GM23338 (cell line): ENCODE measurements at regions not wholly inside any gene's neighbourhood (a gene's known extent, or its start where the extent isn't known, plus 50 kb on each side); places are given as distances from the start of the nearest gene placed in this dataset.

Source experiments
- ATAC-seq: fragments of 200-7000 bp; cut with Tn5 transposase; 3 replicates; pipeline ENCODE4 v1.9.1; 2020
- DNase-seq: peaks from one replicate; pipeline ENCODE4 v3.0.0-alpha.2; 2015; ENCODE audit warnings: low spot score
- H2AFZ ChIP-seq: fragments of 200-600 bp; sonication (generic); 2 replicates; pipeline ENCODE4 v1.8.0; 2016; ENCODE audit warnings: antibody characterized with exemption, mild to moderate bottlenecking, moderate library complexity
- H3F3A ChIP-seq: fragments of 200-600 bp; sonication (generic); replicated peaks from 2 replicates; pipeline ENCODE4 v1.8.0; 2017; ENCODE audit warnings: antibody characterized with exemption, mixed run types, low read depth
- H3K27ac ChIP-seq: fragments of 200-600 bp; sonication (generic); 2 replicates; pipeline ENCODE4 v1.6.1; 2016; ENCODE audit warnings: low read depth
- H3K27me3 ChIP-seq: fragments of 200-600 bp; sonication (generic); 2 replicates; pipeline ENCODE4 v1.8.0; 2016; ENCODE audit warnings: mild to moderate bottlenecking, mixed run types, moderate library complexity; ENCODE audit not compliant: insufficient read depth
- H3K36me3 ChIP-seq: fragments of 200-600 bp; sonication (generic); 2 replicates; pipeline ENCODE4 v1.8.0; 2016; ENCODE audit warnings: mild to moderate bottlenecking; ENCODE audit not compliant: insufficient read depth
- H3K4me1 ChIP-seq: fragments of 200-600 bp; sonication (generic); 2 replicates; pipeline ENCODE4 v1.8.0; 2016; ENCODE audit warnings: mild to moderate bottlenecking, moderate library complexity; ENCODE audit not compliant: insufficient read depth
- H3K4me2 ChIP-seq: fragments of 200-600 bp; sonication (generic); 2 replicates; pipeline ENCODE4 v1.7.1; 2017; ENCODE audit warnings: mixed run types
- H3K4me3 ChIP-seq: fragments of 200-600 bp; sonication (generic); 2 replicates; pipeline ENCODE4 v1.6.1; 2016; ENCODE audit warnings: mixed run types
- H3K79me2 ChIP-seq: fragments of 200-600 bp; sonication (generic); replicated peaks from 2 replicates; pipeline ENCODE4 v1.8.0; 2017; ENCODE audit warnings: mild to moderate bottlenecking; ENCODE audit not compliant: insufficient read depth
- H3K9me2 ChIP-seq: fragments of 200-600 bp; sonication (generic); 2 replicates; pipeline ENCODE4 v1.8.0; 2017; ENCODE audit not compliant: insufficient read depth
- H4K20me1 ChIP-seq: fragments of 200-600 bp; sonication (generic); replicated peaks from 2 replicates; pipeline ENCODE4 v1.8.0; 2017; ENCODE audit warnings: mild to moderate bottlenecking; ENCODE audit not compliant: insufficient read depth
- H3K27ac Mint-ChIP-seq: 2 replicates; pipeline ENCODE4 v1.8.0; 2020; ENCODE audit warnings: inconsistent platforms, mild to moderate bottlenecking, moderate library complexity, mixed read lengths
- H3K27me3 Mint-ChIP-seq: 3 replicates; pipeline ENCODE4 v1.8.0; 2022; ENCODE audit warnings: low read depth, mild to moderate bottlenecking, moderate library complexity, mixed read lengths, inconsistent platforms; ENCODE audit not compliant: insufficient read depth, poor library complexity
- H3K36me3 Mint-ChIP-seq: 3 replicates; pipeline ENCODE4 v1.8.0; 2021; ENCODE audit warnings: low read depth, mild to moderate bottlenecking, inconsistent platforms, moderate library complexity, mixed read lengths
- H3K4me1 Mint-ChIP-seq: 3 replicates; pipeline ENCODE4 v1.8.0; 2020; ENCODE audit warnings: mild to moderate bottlenecking, inconsistent platforms, mixed read lengths
- H3K4me3 Mint-ChIP-seq: 3 replicates; pipeline ENCODE4 v1.8.0; 2021; ENCODE audit warnings: moderate library complexity, mild to moderate bottlenecking, inconsistent platforms, mixed read lengths
- H3K9me3 Mint-ChIP-seq: 3 replicates; pipeline ENCODE4 v1.8.0; 2020; ENCODE audit warnings: moderate library complexity, mild to moderate bottlenecking, inconsistent platforms, mixed read lengths
- CREB1 ChIP-seq: fragments of 250-450 bp; sonication (Bioruptor Pico); IDR thresholded peaks from 2 replicates; pipeline ENCODE4 v1.5.0; 2020; ENCODE audit warnings: low read depth, mild to moderate bottlenecking, moderate library complexity
- EZH2 ChIP-seq: fragments of 200-600 bp; sonication (generic); IDR thresholded peaks from one replicate; pipeline ENCODE4 v1.8.0; 2017; ENCODE audit warnings: antibody characterized with exemption, mild to moderate bottlenecking, low read depth; ENCODE audit not compliant: unreplicated experiment
- NANOG ChIP-seq: IDR thresholded peaks from 2 replicates; pipeline ENCODE4 v1.6.1; 2016; ENCODE audit warnings: antibody characterized with exemption, borderline replicate concordance
- STAT1 ChIP-seq: IDR thresholded peaks from one replicate; pipeline ENCODE4 v1.6.1; 2016; ENCODE audit warnings: antibody characterized with exemption; ENCODE audit not compliant: unreplicated experiment
- ZNF331 ChIP-seq: fragments of 250-450 bp; sonication (Bioruptor Pico); IDR thresholded peaks from 2 replicates; pipeline ENCODE4 v1.5.0; 2020; ENCODE audit warnings: low read depth, mild to moderate bottlenecking, moderate library complexity
- TF ChIP-seq, protein P1 (sequence below): IDR thresholded peaks from 2 replicates; pipeline ENCODE4 v1.6.1; 2016; ENCODE audit warnings: antibody characterized with exemption
- TF ChIP-seq, protein P2 (sequence below), 2 experiments: fragments of 200-600 bp in 1 of 2; sonication (generic) in 1 of 2; conservative IDR thresholded peaks; 2 replicates each; pipeline versions ENCODE4 v1.5.1 to v1.6.1; 2016 to 2017; ENCODE audit warnings: antibody characterized with exemption in 2 of 2, low read depth in 2 of 2, mild to moderate bottlenecking in 2 of 2, moderate library complexity in 1 of 2
- TF ChIP-seq, protein P3 (sequence below): IDR thresholded peaks from one replicate; pipeline ENCODE4 v1.6.1; 2018; ENCODE audit warnings: antibody characterized with exemption; ENCODE audit not compliant: unreplicated experiment

DNA sequence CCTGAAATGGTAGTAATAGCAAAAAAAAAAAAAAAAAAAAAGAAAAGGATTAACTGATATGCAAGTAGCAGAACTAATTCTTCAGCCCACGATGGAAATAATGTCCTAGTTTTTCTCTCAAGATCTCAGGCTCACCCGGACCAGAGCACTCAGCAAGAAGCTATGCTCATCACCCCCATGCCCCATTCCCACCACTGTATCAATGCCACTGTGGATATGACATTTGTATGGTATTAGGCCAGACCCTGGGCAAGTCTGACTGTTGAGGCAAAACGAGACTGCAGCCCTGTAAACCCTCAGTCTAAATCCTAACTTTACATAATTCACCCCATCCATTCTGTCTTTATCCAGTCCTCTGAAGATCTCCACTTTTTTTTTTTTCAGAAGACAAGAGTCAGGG lies 186.1 kb upstream of the KLF14 start:
- Histone ChIP-seq H4K20me1 (no peaks in the 10 kb centered on the region), H3K27ac (no peak overlapping the region), H3K36me3 (no peaks in the 10 kb centered on the region), H3K27me3 (no peaks in the 10 kb centered on the region), H3K9me2 (no peaks in the 10 kb centered on the region), H3K4me3 (no peak overlapping the region), H3K4me1 (peaks cover 17% of the 10 kb centered on the region), H3K4me2 (no peak overlapping the region), H3F3A (no peaks in the 10 kb centered on the region), H2AFZ (no peak overlapping the region), H3K79me2 (no peaks in the 10 kb centered on the region)
- no peak overlapping the region for H3K4me3 Mint-ChIP-seq
- no peaks in the 10 kb centered on the region; the same call in 2 of the 3 replicates for H3K36me3 Mint-ChIP-seq
- TF ChIP-seq NANOG, result no peak
- no peak for TF ChIP-seq EZH2
- TF ChIP-seq, protein P1, sequence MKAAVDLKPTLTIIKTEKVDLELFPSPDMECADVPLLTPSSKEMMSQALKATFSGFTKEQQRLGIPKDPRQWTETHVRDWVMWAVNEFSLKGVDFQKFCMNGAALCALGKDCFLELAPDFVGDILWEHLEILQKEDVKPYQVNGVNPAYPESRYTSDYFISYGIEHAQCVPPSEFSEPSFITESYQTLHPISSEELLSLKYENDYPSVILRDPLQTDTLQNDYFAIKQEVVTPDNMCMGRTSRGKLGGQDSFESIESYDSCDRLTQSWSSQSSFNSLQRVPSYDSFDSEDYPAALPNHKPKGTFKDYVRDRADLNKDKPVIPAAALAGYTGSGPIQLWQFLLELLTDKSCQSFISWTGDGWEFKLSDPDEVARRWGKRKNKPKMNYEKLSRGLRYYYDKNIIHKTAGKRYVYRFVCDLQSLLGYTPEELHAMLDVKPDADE, result no peak
- no peak for TF ChIP-seq CREB1 (CRISPR knock-in tag)
- H3K4me1 Mint-ChIP-seq, result peaks cover 42% of the 10 kb centered on the region
- ATAC-seq (no peak), DNase-seq (no peak)
- no peak overlapping the region; the same call in 1 of the 2 replicates for H3K27ac Mint-ChIP-seq
- H3K9me3 Mint-ChIP-seq, result no peaks in the 10 kb centered on the region
- H3K27me3 Mint-ChIP-seq, result peaks cover 11% of the 10 kb centered on the region

DNA sequence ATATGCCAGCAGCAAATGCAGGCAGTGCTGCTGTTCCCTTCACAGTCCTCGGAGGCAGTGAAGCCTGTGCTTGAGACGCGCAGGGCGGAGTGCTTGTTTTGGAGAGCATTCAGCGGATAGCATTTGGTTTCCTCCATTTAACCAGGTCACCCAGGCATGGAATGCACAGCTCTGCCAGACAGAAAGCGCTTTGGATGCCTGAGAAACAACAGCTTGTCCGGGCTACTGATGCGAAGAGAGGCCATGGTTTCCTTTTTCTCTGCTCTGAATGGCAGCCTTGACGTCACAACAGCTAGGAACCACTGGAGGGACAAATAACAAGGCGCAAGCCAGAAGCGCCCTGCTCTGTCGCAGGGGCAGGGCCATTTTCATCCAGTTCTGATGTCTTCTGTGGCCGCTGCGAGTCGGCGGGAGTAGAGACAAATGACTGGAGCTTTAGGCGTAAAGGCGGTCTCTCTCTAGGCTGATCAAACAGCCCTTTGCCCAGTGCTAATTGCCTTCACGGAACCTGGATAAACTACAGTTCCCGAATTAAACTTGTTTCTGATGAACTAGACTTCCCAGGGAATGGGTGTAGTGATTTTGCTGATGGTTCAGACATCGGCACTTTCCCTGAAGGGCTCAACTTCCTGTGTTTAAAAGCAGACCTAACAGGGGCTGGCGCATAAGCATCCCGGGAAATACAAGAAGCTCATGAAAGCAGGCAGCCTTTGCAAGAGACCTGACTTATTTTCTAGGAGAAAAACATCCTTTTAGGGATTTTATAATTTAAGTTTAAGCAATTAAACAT lies 187.6 kb upstream of the KLF14 start:
- Mint-ChIP-seq H3K36me3 (no peaks in the 10 kb centered on the region; the same call in 2 of the 3 replicates), H3K27me3 (peaks cover 10% of the 10 kb centered on the region), H3K4me3 (no peak overlapping the region), H3K27ac (peak overlapping the region; percentile 81; the same call in 1 of the 2 replicates), H3K9me3 (no peaks in the 10 kb centered on the region), H3K4me1 (peaks cover 39% of the 10 kb centered on the region)
- H3K9me2 ChIP-seq, result no peaks in the 10 kb centered on the region
- H3K4me2 ChIP-seq, result peak overlapping the region; percentile 14; the same call in 1 of the 2 replicates
- DNase-seq (peak; percentile 58), ATAC-seq (peak; percentile 60)
- H3K27me3 ChIP-seq, result no peaks in the 10 kb centered on the region
- H3K4me3 ChIP-seq, result no peak overlapping the region
- no peaks in the 10 kb centered on the region for H3K79me2 ChIP-seq
- no peaks in the 10 kb centered on the region for H3F3A ChIP-seq
- H3K27ac ChIP-seq, result peak overlapping the region; percentile 64
- peaks cover 17% of the 10 kb centered on the region for H3K4me1 ChIP-seq
- H4K20me1 ChIP-seq, result no peaks in the 10 kb centered on the region
- H2AFZ ChIP-seq, result no peak overlapping the region
- H3K36me3 ChIP-seq, result no peaks in the 10 kb centered on the region
- TF ChIP-seq EZH2 (no peak), STAT1 (no peak), ZNF331 (no peak)
- TF ChIP-seq, protein P1, result no peak
- TF ChIP-seq, protein P2, sequence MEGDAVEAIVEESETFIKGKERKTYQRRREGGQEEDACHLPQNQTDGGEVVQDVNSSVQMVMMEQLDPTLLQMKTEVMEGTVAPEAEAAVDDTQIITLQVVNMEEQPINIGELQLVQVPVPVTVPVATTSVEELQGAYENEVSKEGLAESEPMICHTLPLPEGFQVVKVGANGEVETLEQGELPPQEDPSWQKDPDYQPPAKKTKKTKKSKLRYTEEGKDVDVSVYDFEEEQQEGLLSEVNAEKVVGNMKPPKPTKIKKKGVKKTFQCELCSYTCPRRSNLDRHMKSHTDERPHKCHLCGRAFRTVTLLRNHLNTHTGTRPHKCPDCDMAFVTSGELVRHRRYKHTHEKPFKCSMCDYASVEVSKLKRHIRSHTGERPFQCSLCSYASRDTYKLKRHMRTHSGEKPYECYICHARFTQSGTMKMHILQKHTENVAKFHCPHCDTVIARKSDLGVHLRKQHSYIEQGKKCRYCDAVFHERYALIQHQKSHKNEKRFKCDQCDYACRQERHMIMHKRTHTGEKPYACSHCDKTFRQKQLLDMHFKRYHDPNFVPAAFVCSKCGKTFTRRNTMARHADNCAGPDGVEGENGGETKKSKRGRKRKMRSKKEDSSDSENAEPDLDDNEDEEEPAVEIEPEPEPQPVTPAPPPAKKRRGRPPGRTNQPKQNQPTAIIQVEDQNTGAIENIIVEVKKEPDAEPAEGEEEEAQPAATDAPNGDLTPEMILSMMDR (conservative IDR thresholded peaks at IDR 0.05; ENCODE audit: low read depth in 2 of 2), result no peak
- TF ChIP-seq, protein P3, sequence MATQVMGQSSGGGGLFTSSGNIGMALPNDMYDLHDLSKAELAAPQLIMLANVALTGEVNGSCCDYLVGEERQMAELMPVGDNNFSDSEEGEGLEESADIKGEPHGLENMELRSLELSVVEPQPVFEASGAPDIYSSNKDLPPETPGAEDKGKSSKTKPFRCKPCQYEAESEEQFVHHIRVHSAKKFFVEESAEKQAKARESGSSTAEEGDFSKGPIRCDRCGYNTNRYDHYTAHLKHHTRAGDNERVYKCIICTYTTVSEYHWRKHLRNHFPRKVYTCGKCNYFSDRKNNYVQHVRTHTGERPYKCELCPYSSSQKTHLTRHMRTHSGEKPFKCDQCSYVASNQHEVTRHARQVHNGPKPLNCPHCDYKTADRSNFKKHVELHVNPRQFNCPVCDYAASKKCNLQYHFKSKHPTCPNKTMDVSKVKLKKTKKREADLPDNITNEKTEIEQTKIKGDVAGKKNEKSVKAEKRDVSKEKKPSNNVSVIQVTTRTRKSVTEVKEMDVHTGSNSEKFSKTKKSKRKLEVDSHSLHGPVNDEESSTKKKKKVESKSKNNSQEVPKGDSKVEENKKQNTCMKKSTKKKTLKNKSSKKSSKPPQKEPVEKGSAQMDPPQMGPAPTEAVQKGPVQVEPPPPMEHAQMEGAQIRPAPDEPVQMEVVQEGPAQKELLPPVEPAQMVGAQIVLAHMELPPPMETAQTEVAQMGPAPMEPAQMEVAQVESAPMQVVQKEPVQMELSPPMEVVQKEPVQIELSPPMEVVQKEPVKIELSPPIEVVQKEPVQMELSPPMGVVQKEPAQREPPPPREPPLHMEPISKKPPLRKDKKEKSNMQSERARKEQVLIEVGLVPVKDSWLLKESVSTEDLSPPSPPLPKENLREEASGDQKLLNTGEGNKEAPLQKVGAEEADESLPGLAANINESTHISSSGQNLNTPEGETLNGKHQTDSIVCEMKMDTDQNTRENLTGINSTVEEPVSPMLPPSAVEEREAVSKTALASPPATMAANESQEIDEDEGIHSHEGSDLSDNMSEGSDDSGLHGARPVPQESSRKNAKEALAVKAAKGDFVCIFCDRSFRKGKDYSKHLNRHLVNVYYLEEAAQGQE, result no peak
